M059J (cell line): ENCODE measurements at regions not wholly inside any gene's neighbourhood (a gene's known extent, or its start where the extent isn't known, plus 50 kb on each side); places are given as distances from the start of the nearest gene placed in this dataset.
A peak's percentile ranks its signal among the peaks of the same experiment; 100 is the strongest.

Experiments used
- DNase-seq: peaks from one replicate; pipeline ENCODE4 v3.0.0-alpha.2; 2012; ENCODE audit warnings: low read depth

- no peak for DNase-seq
Measured at GRCh38 chr7:52030722-52031121, 714.1 kb upstream of the COBL start.

GRCh38 chr7:52026140-52026539 lies 709.5 kb upstream of the COBL start:
- no peak for DNase-seq

GRCh38 chr7:52021343-52021742 lies 704.7 kb upstream of the COBL start:
- DNase-seq = no peak

- no peak for DNase-seq
Measured at GRCh38 chr7:52018680-52019054, 702.1 kb upstream of the COBL start.

- DNase-seq = peak; percentile 6
Measured at GRCh38 chr7:52017802-52018679, 701.4 kb upstream of the COBL start.

- DNase-seq = no peak
Measured at GRCh38 chr7:52009181-52009580, 692.6 kb upstream of the COBL start.

- no peak for DNase-seq
Measured at GRCh38 chr7:52006674-52007073, 690.1 kb upstream of the COBL start.

- no peak for DNase-seq
Measured at GRCh38 chr7:52005613-52006012, 689.0 kb upstream of the COBL start.

GRCh38 chr7:51995596-51996179 lies 679.1 kb upstream of the COBL start:
- DNase-seq = no peak

- DNase-seq = no peak
Measured at GRCh38 chr7:51982653-51983052, 666.0 kb upstream of the COBL start.

- no peak for DNase-seq
Measured at GRCh38 chr7:51980812-51981211, 664.2 kb upstream of the COBL start.

- no peak for DNase-seq
Measured at GRCh38 chr7:51980313-51980712, 663.7 kb upstream of the COBL start.

GRCh38 chr7:51977913-51978312 lies 661.3 kb upstream of the COBL start:
- no peak for DNase-seq

GRCh38 chr7:51973939-51974338 lies 657.3 kb upstream of the COBL start:
- no peak for DNase-seq

- no peak for DNase-seq
Measured at GRCh38 chr7:51973071-51973470, 656.5 kb upstream of the COBL start.

GRCh38 chr7:51970961-51971665 lies 654.5 kb upstream of the COBL start:
- DNase-seq = no peak

- no peak for DNase-seq
Measured at GRCh38 chr7:51968461-51968860, 651.9 kb upstream of the COBL start.

GRCh38 chr7:51965454-51965853 lies 648.8 kb upstream of the COBL start:
- no peak for DNase-seq

- no peak for DNase-seq
Measured at GRCh38 chr7:51961804-51962203, 645.2 kb upstream of the COBL start.

- DNase-seq = no peak
Measured at GRCh38 chr7:51950813-51951212, 634.2 kb upstream of the COBL start.

- no peak for DNase-seq
Measured at GRCh38 chr7:51949726-51950644, 633.4 kb upstream of the COBL start.

- DNase-seq = no peak
Measured at GRCh38 chr7:51930834-51931233, 614.2 kb upstream of the COBL start.
